GM21367 (cell line): ENCODE measurements at regions not wholly inside any gene's neighbourhood (a gene's known extent, or its start where the extent isn't known, plus 50 kb on each side); places are given as distances from the start of the nearest gene placed in this dataset.
"Not testable (repeated sequence)": the region's sequence is repeated elsewhere in the genome, so short reads cannot be mapped to it uniquely, and the experiment has no call there.

Source experiments
- ATAC-seq: cut with Tn5 transposase; IDR thresholded peaks from one replicate; pipeline ENCODE4 v1.9.1; 2021; ENCODE audit not compliant: unreplicated experiment

GRCh38 chr2:179385756-179386155 lies 121.1 kb upstream of the SESTD1 start:
- ATAC-seq, result not testable (repeated sequence)

- ATAC-seq, result no peak
Measured at GRCh38 chr2:179383975-179384374, 119.3 kb upstream of the SESTD1 start.

GRCh38 chr2:179377296-179377695 lies 112.7 kb upstream of the SESTD1 start:
- no peak for ATAC-seq

- no peak for ATAC-seq
Measured at GRCh38 chr2:179376881-179377280, 112.2 kb upstream of the SESTD1 start.

- no peak for ATAC-seq
Measured at GRCh38 chr2:179373816-179374215, 109.2 kb upstream of the SESTD1 start.

GRCh38 chr2:179365561-179365960 lies 100.9 kb upstream of the SESTD1 start:
- ATAC-seq, result not testable (repeated sequence)

GRCh38 chr2:179355881-179356280 lies 91.2 kb upstream of the SESTD1 start:
- no peak for ATAC-seq

- no peak for ATAC-seq
Measured at GRCh38 chr2:179354739-179355537, 90.3 kb upstream of the SESTD1 start.

GRCh38 chr2:179354296-179354695 lies 89.7 kb upstream of the SESTD1 start:
- no peak for ATAC-seq

- ATAC-seq, result no peak
Measured at GRCh38 chr2:179352181-179352580, 87.5 kb upstream of the SESTD1 start.

- no peak for ATAC-seq
Measured at GRCh38 chr2:179351057-179351456, 86.4 kb upstream of the SESTD1 start.

GRCh38 chr2:179349670-179350303 lies 85.2 kb upstream of the SESTD1 start:
- ATAC-seq, result peak; percentile 51

GRCh38 chr2:179348906-179349305 lies 84.3 kb upstream of the SESTD1 start:
- ATAC-seq, result no peak

- ATAC-seq, result no peak
Measured at GRCh38 chr2:179344970-179345369, 80.3 kb upstream of the SESTD1 start.

GRCh38 chr2:179344280-179344964 lies 79.8 kb upstream of the SESTD1 start:
- no peak for ATAC-seq

- no peak for ATAC-seq
Measured at GRCh38 chr2:179343945-179344279, 79.3 kb upstream of the SESTD1 start.

- no peak for ATAC-seq
Measured at GRCh38 chr2:179341152-179341866, 76.7 kb upstream of the SESTD1 start.

GRCh38 chr2:179340678-179341077 lies 76.0 kb upstream of the SESTD1 start:
- no peak for ATAC-seq

- no peak for ATAC-seq
Measured at GRCh38 chr2:179338681-179339080, 74.0 kb upstream of the SESTD1 start.

- ATAC-seq, result no peak
Measured at GRCh38 chr2:179336782-179337534, 72.3 kb upstream of the SESTD1 start.

- no peak for ATAC-seq
Measured at GRCh38 chr2:179335732-179336131, 71.1 kb upstream of the SESTD1 start.
